Fibroblast of pulmonary artery (primary cell): ENCODE measurements at regions not wholly inside any gene's neighbourhood (a gene's known extent, or its start where the extent isn't known, plus 50 kb on each side); places are given as distances from the start of the nearest gene placed in this dataset.

Experiments
- DNase-seq: peaks from one replicate; pipeline ENCODE4 v3.0.0-alpha.2; 2010; ENCODE audit warnings: low read depth
- H3K4me3 ChIP-seq: replicated peaks from 2 replicates; pipeline ENCODE4 v1.5.1; 2011; ENCODE audit warnings: low read depth, mild to moderate bottlenecking, control low read depth, low read length, moderate library complexity
- CTCF ChIP-seq: IDR thresholded peaks from 2 replicates; pipeline ENCODE4 v1.5.1; 2011; ENCODE audit warnings: mild to moderate bottlenecking, control low read depth, low read length, inconsistent platforms; ENCODE audit errors: missing control alignments

GRCh38 chr1:58927041-58927721 is 143.3 kb upstream of the JUN start:
- H3K4me3 ChIP-seq: no peak overlapping the region
- DNase-seq: no peak
- TF ChIP-seq CTCF: no peak

- no peak overlapping the region for H3K4me3 ChIP-seq
- no peak for DNase-seq
- TF ChIP-seq CTCF: no peak
These were observed 143.9 kb upstream of the JUN start for GRCh38 chr1:58927722-58928085.

- TF ChIP-seq CTCF: no peak
- no peak overlapping the region for H3K4me3 ChIP-seq
- DNase-seq: no peak
These were observed 144.7 kb upstream of the JUN start for GRCh38 chr1:58928514-58928913.

- H3K4me3 ChIP-seq: no peak overlapping the region
- DNase-seq: no peak
- no peak for TF ChIP-seq CTCF
These were observed 146.0 kb upstream of the JUN start for GRCh38 chr1:58929671-58930325.

GRCh38 chr1:58931024-58931423 is 147.2 kb upstream of the JUN start:
- no peak overlapping the region for H3K4me3 ChIP-seq
- no peak for DNase-seq
- no peak for TF ChIP-seq CTCF

- no peak for DNase-seq
- TF ChIP-seq CTCF: no peak
These were observed 147.9 kb upstream of the JUN start for GRCh38 chr1:58931756-58932155.

More at GRCh38 chr1:58931756-58932155, 147.9 kb upstream of the JUN start:
- H3K4me3 ChIP-seq: no peak overlapping the region
